K562 (cell line): ENCODE measurements at regions not wholly inside any gene's neighbourhood (a gene's known extent, or its start where the extent isn't known, plus 50 kb on each side); places are given as distances from the start of the nearest gene placed in this dataset.

Source experiments
- ATAC-seq: fragments of 200-7000 bp; cut with Tn5 transposase; 3 replicates; pipeline ENCODE4 v1.9.1; 2020; ENCODE audit warnings: moderate library complexity
- BruUV-seq: library from RNA; stranded (reverse); fragments of 400-500 nt; replicated peaks from 2 replicates; lab custom pipeline; 2021; lab: Mats Ljungman, UMichigan
- CTCF ChIA-PET: fragments of 300-600 bp; formaldehyde crosslinking; extraction: SDS; loops from one replicate; lab custom pipeline; 2021; ENCODE audit warnings: low intra/inter-chr PET ratio; lab: Yijun Ruan, JAX
- POLR2A ChIA-PET: fragments of 300-600, 350-650 bp; sonication (Branson Sonifier 250); formaldehyde crosslinking; extraction: SDS; loops from one replicate; lab custom pipeline; 2021; ENCODE audit warnings: antibody characterized with exemption, inconsistent platforms; lab: Yijun Ruan, JAX
- DNase-seq, 4 experiments: peaks; one replicate each; pipeline versions ENCODE4 v3.0.0 to v3.0.0-alpha.2; 2011 to 2018; ENCODE audit warnings: low spot score in 3 of 4, mixed read lengths in 3 of 4; ENCODE audit errors: extremely low read depth in 1 of 4
- FAIRE-seq: peaks from 2 replicates; lab custom pipeline; 2011; peaks lifted over from hg19 to GRCh38; lab: Jason Lieb, UNC
- H2AFZ ChIP-seq: 2 replicates; pipeline ENCODE4 v1.6.0; 2011; ENCODE audit warnings: low read depth, low read length, control low read depth, inconsistent platforms
- H3K27ac ChIP-seq: fragments of 200-600 bp; 3 replicates; pipeline ENCODE4 v1.8.0; 2011; ENCODE audit warnings: low read depth, mild to moderate bottlenecking, control low read depth, inconsistent platforms, low read length, moderate library complexity, mixed read lengths; ENCODE audit errors: extremely low read depth
- H3K27me3 ChIP-seq, 2 experiments: fragments of 300-600 bp in 1 of 2; 2 replicates in 1 of 2; 3 replicates in 1 of 2; pipeline versions ENCODE4 v1.6.0 to v1.8.0; 2011; ENCODE audit warnings: inconsistent platforms in 2 of 2, low read length in 2 of 2, mild to moderate bottlenecking in 1 of 2, mixed read lengths in 1 of 2, moderate library complexity in 1 of 2; ENCODE audit not compliant: control insufficient read depth in 2 of 2, insufficient read depth in 2 of 2
- H3K36me3 ChIP-seq: fragments of 300-600 bp; 3 replicates; pipeline ENCODE4 v1.8.0; 2011; ENCODE audit warnings: mild to moderate bottlenecking, low read length, inconsistent platforms; ENCODE audit not compliant: control insufficient read depth, insufficient read depth
- H3K4me1 ChIP-seq, 2 experiments: fragments of 200-600 bp in 1 of 2; replicated peaks in 1 of 2; 2 replicates in 1 of 2; 3 replicates in 1 of 2; pipeline versions ENCODE4 v1.5.1 to v1.8.0; 2011; ENCODE audit warnings: inconsistent platforms in 2 of 2, low read length in 2 of 2, mild to moderate bottlenecking in 1 of 2, mixed read lengths in 1 of 2, moderate library complexity in 1 of 2; ENCODE audit not compliant: control insufficient read depth in 2 of 2, insufficient read depth in 2 of 2
- H3K4me2 ChIP-seq: 2 replicates; pipeline ENCODE4 v1.6.1; 2011; ENCODE audit warnings: low read length, control low read depth, inconsistent platforms, mixed read lengths; ENCODE audit not compliant: insufficient read depth
- H3K4me3 ChIP-seq: fragments of 200-600 bp; sonication (generic), shearing (Covaris generic); 2 replicates; pipeline ENCODE4 v1.5.1; 2016; ENCODE audit warnings: control low read depth, inconsistent platforms
- H3K79me2 ChIP-seq: fragments of 200-600 bp; 3 replicates; pipeline ENCODE4 v1.8.0; 2011; ENCODE audit warnings: low read length, inconsistent platforms; ENCODE audit not compliant: control insufficient read depth, insufficient read depth
- H3K9ac ChIP-seq, 2 experiments: 2 replicates each; pipeline versions ENCODE4 v1.6.0 to v1.6.1; 2011; ENCODE audit warnings: low read depth in 2 of 2, low read length in 2 of 2, control low read depth in 1 of 2, inconsistent platforms in 1 of 2, mild to moderate bottlenecking in 1 of 2, mixed read lengths in 1 of 2; ENCODE audit not compliant: insufficient read depth in 1 of 2
- H3K9me1 ChIP-seq: one replicate; pipeline ENCODE4 v1.6.0; 2011; ENCODE audit warnings: inconsistent platforms, mild to moderate bottlenecking, low read length, moderate library complexity; ENCODE audit not compliant: control insufficient read depth, insufficient read depth
- H3K9me3 ChIP-seq: replicated peaks from 2 replicates; pipeline ENCODE4 v1.5.1; 2011; ENCODE audit warnings: low read depth, low read length, inconsistent platforms; ENCODE audit not compliant: control insufficient read depth, insufficient read depth
- H4K20me1 ChIP-seq: replicated peaks from 2 replicates; pipeline ENCODE4 v1.6.1; 2011; ENCODE audit warnings: low read length, inconsistent platforms, mixed read lengths; ENCODE audit not compliant: control insufficient read depth, insufficient read depth
- ATF1 ChIP-seq, 2 experiments: fragments of 450-650 bp in 1 of 2; IDR thresholded peaks; 2 replicates each; pipeline ENCODE4 v1.6.1; 2016; ENCODE audit warnings: missing compliant biosample characterization in 1 of 2, missing genetic modification characterization in 1 of 2
- BRD4 ChIP-seq: fragments of 200-600 bp; sonication (generic); IDR thresholded peaks from 2 replicates; pipeline ENCODE4 v1.6.1; 2017; ENCODE audit warnings: inconsistent platforms
- CXXC5 ChIP-seq: fragments of 250-450 bp; sonication (Bioruptor Pico); IDR thresholded peaks from 2 replicates; pipeline ENCODE4 v1.8.0; 2022; ENCODE audit warnings: inconsistent platforms, mild to moderate bottlenecking, moderate library complexity
- HIVEP1 ChIP-seq: fragments of 250-450 bp; sonication (Bioruptor Pico); IDR thresholded peaks from 2 replicates; pipeline ENCODE4 v1.4.0; 2020; ENCODE audit warnings: mild to moderate bottlenecking
- HNRNPH1 ChIP-seq: fragments of 200-400 bp; formaldehyde crosslinking; optimal IDR thresholded peaks from 2 replicates; pipeline ENCODE3; 2017; ENCODE audit warnings: low read depth, mild to moderate bottlenecking, low read length, moderate library complexity
- KLF6 ChIP-seq: fragments of 250-450 bp; sonication (Bioruptor Pico); IDR thresholded peaks from 2 replicates; pipeline ENCODE4 v1.4.0; 2020; ENCODE audit warnings: mild to moderate bottlenecking, moderate library complexity, borderline replicate concordance
- MTA1 ChIP-seq: fragments of 450-650 bp; IDR thresholded peaks from 2 replicates; pipeline ENCODE4 v1.6.1; 2017; ENCODE audit warnings: borderline replicate concordance
- PHF21A ChIP-seq: fragments of 450-650 bp; IDR thresholded peaks from 2 replicates; pipeline ENCODE4 v1.6.1; 2017; ENCODE audit warnings: low read depth, borderline replicate concordance
- TEAD1 ChIP-seq, 2 experiments: fragments of 450-650 bp in 1 of 2; sonication (generic) in 1 of 2; formaldehyde crosslinking; IDR thresholded peaks; 2 replicates each; pipeline versions ENCODE4 v1.4.0 to v1.8.0; 2020 to 2022; ENCODE audit warnings: mild to moderate bottlenecking in 2 of 2, missing genetic modification reagents in 1 of 2
- U2AF2 ChIP-seq: fragments of 200-400 bp; formaldehyde crosslinking; optimal IDR thresholded peaks from 2 replicates; pipeline ENCODE3; 2017; ENCODE audit warnings: low read depth, mild to moderate bottlenecking, low read length
- ZNF766 ChIP-seq: fragments of 200-800 bp; sonication (Bioruptor generic); conservative IDR thresholded peaks from 2 replicates; pipeline ENCODE4 v1.6.1; 2016; ENCODE audit warnings: missing genetic modification characterization, missing compliant biosample characterization
- ZNF79 ChIP-seq: fragments of 250-450 bp; sonication (Bioruptor Pico); IDR thresholded peaks from 2 replicates; pipeline ENCODE4 v1.4.0; 2020; ENCODE audit warnings: low read depth, mild to moderate bottlenecking, moderate library complexity
- ZSCAN32 ChIP-seq: fragments of 450-650 bp; formaldehyde crosslinking; IDR thresholded peaks from 2 replicates; pipeline ENCODE4 v1.4.0; 2020; ENCODE audit warnings: mild to moderate bottlenecking, moderate library complexity
- in situ Hi-C: fragments of 300-500 bp; cut with MboI; formaldehyde crosslinking; loops from 4 replicates; pipeline ENCODE4 v1.15.0; 2018; ENCODE audit warnings: inconsistent platforms, mixed read lengths
- intact Hi-C: fragments of 100-400 bp; cut with micrococcal nuclease; formaldehyde crosslinking; loops from 2 replicates; pipeline ENCODE4 v1.14.2; 2022
- TF ChIP-seq, protein P1 (sequence below): fragments of 450-650 bp; IDR thresholded peaks from 2 replicates; pipeline ENCODE4 v1.6.1; 2017; ENCODE audit warnings: antibody characterized with exemption
- TF ChIP-seq, protein P2 (sequence below): fragments of 250-450 bp; sonication (Bioruptor Pico); IDR thresholded peaks from 2 replicates; pipeline ENCODE4 v1.5.0; 2021; ENCODE audit warnings: mild to moderate bottlenecking, moderate library complexity
- TF ChIP-seq, protein P3 (sequence below): fragments of 450-650 bp; IDR thresholded peaks from 2 replicates; pipeline ENCODE4 v1.6.1; 2016; ENCODE audit warnings: mild to moderate bottlenecking

DNA sequence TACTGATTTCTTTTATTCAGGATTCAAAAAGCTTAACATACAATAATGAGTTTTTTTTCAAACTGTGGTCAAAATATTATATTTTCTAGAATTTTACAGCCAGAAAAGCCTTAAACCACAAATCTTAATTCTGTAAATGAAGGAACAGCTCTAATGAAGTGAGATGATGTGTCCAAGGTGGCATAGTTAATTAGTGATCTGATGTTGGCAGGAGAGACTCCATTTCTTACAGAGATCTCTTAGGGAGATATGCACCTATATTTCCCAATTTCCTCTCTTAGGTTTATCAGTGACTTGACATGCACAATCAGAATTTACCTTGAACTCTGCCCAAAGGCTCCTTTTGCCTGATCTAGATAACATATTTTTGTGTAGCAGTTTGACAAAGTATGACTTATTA is 211.1 kb upstream of the ZNF804B start:
- no peak overlapping the region for H2AFZ ChIP-seq
- CTCF ChIA-PET, result no interaction called here
- intact Hi-C loops, result no loop called here
- no TSS peak for BruUV-seq
- ATAC-seq, result no peak
- H3K27me3 ChIP-seq, result no peaks in the 10 kb centered on the region
- H3K4me1 ChIP-seq, result no peaks in the 10 kb centered on the region
- no peak for DNase-seq
- H3K9me3 ChIP-seq, result no peaks in the 10 kb centered on the region
- POLR2A ChIA-PET, result interaction anchor here (0.7 to 1.4 kb wide), 2 partner anchors 9 to 287 kb away, joined by 3 read pairs; no protein-coding TSS in a partner anchor
- no peak overlapping the region for H3K9ac ChIP-seq
- no peaks in the 10 kb centered on the region for H3K36me3 ChIP-seq
- H3K4me2 ChIP-seq, result no peak overlapping the region
- H3K79me2 ChIP-seq, result no peaks in the 10 kb centered on the region
- no peak overlapping the region for H3K27ac ChIP-seq
- no peaks in the 10 kb centered on the region for H3K9me1 ChIP-seq
- no peaks in the 10 kb centered on the region for H4K20me1 ChIP-seq
- H3K4me3 ChIP-seq, result no peak overlapping the region
- FAIRE-seq, result no peak
- in situ Hi-C loops, result loop anchor here (10.0 to 25.0 kb wide), 3 partner anchors 1076 to 1886 kb away; no protein-coding TSS in a partner anchor
- TF ChIP-seq, protein P1, sequence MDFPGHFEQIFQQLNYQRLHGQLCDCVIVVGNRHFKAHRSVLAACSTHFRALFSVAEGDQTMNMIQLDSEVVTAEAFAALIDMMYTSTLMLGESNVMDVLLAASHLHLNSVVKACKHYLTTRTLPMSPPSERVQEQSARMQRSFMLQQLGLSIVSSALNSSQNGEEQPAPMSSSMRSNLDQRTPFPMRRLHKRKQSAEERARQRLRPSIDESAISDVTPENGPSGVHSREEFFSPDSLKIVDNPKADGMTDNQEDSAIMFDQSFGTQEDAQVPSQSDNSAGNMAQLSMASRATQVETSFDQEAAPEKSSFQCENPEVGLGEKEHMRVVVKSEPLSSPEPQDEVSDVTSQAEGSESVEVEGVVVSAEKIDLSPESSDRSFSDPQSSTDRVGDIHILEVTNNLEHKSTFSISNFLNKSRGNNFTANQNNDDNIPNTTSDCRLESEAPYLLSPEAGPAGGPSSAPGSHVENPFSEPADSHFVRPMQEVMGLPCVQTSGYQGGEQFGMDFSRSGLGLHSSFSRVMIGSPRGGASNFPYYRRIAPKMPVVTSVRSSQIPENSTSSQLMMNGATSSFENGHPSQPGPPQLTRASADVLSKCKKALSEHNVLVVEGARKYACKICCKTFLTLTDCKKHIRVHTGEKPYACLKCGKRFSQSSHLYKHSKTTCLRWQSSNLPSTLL, result no peak
- no peak for TF ChIP-seq BRD4
- 0 out of 4 replicates have a peak, but pooled peaks of 1 of the 2 experiments have one; percentile 30 for TF ChIP-seq TEAD1 (CRISPR knock-in tag; IDR thresholded peaks at IDR 0.05)
- no peak for TF ChIP-seq ATF1 (CRISPR knock-in tag; IDR thresholded peaks at IDR 0.05)
- TF ChIP-seq ATF1 (tag; IDR thresholded peaks at IDR 0.05), result no peak
- TF ChIP-seq KLF6 (CRISPR knock-in tag), result peak; percentile 87; the same call in 1 of the 2 replicates
- TF ChIP-seq, protein P2, sequence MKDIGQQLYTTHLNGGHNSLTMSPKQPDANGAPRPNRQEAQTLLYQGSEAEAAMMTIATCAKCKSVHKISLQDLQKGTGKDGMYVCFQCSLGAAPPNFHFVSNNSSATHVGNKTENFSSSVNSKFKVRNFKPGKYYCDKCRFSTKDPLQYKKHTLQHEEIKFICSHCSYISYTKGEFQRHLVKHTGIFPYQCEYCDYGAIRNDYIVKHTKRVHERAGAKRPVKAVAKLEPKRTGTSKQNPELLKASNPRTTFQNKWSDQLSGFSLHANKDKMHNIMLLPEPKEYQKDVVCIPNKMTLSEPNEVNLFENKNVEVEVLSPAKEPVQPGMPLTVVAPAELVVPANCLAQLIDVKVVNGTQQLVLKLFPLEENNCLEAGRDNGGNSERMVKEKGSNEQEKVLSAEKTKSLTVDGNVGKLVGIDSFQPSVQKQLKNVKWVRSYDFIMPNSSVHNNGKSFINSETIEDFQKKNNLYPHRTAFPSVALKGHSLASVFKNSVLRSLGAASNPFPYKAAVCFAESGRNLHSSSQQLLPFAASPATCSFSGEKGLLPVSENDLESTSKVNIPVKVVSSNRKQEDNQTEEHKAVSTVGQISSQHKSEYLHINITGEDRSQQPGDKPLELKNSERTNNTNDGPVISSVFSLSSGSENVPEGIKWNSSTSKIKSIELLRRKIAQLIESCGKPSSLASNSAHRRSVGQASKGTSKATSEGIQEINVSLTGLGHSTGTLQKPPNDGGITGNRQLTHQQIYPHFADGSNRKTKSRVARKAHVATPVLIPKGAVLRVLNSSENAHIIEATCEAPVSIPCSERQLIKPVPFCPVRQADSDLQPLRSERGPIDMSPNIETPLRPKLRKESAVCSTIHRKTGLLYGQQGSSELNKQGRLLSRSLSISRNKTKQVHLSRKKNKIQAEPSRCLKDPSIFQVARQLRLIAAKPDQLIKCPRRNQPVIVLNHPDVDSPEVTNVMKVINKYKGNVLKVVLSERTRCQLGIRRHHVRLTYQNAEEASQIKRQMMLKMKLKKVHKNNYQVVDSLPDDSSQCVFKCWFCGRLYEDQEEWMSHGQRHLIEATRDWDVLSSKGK (CRISPR knock-in tag), result no peak
- TF ChIP-seq MTA1, result no peak
- TF ChIP-seq ZSCAN32, result no peak
- TF ChIP-seq U2AF2, result no peak
- TF ChIP-seq, protein P3, sequence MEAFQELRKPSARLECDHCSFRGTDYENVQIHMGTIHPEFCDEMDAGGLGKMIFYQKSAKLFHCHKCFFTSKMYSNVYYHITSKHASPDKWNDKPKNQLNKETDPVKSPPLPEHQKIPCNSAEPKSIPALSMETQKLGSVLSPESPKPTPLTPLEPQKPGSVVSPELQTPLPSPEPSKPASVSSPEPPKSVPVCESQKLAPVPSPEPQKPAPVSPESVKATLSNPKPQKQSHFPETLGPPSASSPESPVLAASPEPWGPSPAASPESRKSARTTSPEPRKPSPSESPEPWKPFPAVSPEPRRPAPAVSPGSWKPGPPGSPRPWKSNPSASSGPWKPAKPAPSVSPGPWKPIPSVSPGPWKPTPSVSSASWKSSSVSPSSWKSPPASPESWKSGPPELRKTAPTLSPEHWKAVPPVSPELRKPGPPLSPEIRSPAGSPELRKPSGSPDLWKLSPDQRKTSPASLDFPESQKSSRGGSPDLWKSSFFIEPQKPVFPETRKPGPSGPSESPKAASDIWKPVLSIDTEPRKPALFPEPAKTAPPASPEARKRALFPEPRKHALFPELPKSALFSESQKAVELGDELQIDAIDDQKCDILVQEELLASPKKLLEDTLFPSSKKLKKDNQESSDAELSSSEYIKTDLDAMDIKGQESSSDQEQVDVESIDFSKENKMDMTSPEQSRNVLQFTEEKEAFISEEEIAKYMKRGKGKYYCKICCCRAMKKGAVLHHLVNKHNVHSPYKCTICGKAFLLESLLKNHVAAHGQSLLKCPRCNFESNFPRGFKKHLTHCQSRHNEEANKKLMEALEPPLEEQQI, result no peak
- TF ChIP-seq HNRNPH1, result no peak
- peak; percentile 87 for TF ChIP-seq ZNF79 (CRISPR knock-in tag)
- TF ChIP-seq PHF21A, result no peak
- TF ChIP-seq ZNF766 (CRISPR knock-in tag), result 0 out of 2 replicates have a peak, but pooled peaks have one; percentile 34
- TF ChIP-seq HIVEP1 (CRISPR knock-in tag), result peak; percentile 86
- 0 out of 2 replicates have a peak, but pooled peaks have one; percentile 23 for TF ChIP-seq CXXC5 (CRISPR knock-in tag)
